PFSK-1 (cell line): ENCODE measurements at regions not wholly inside any gene's neighbourhood (a gene's known extent, or its start where the extent isn't known, plus 50 kb on each side); places are given as distances from the start of the nearest gene placed in this dataset.

ENCODE experiments used
- FOXP2 ChIP-seq: optimal IDR thresholded peaks from 2 replicates; pipeline ENCODE3; 2011; ENCODE audit warnings: borderline replicate concordance, control low read depth, inconsistent platforms; ENCODE audit not compliant: insufficient read depth; ENCODE audit errors: extremely low read length, extremely low read depth
- POLR2AphosphoS5 ChIP-seq: IDR thresholded peaks from 2 replicates; pipeline ENCODE4 v1.6.1; 2012; ENCODE audit warnings: low read depth, mild to moderate bottlenecking, control low read depth, low read length, moderate library complexity
- REST ChIP-seq, 2 experiments: IDR thresholded peaks; 2 replicates each; pipeline versions ENCODE4 v1.6.1 to v1.8.0; 2011 to 2012; ENCODE audit warnings: low read depth in 2 of 2, low read length in 2 of 2, control low read depth in 1 of 2, inconsistent platforms in 1 of 2, mild to moderate bottlenecking in 1 of 2, moderate library complexity in 1 of 2; ENCODE audit not compliant: insufficient read depth in 1 of 2
- SIN3A ChIP-seq: IDR thresholded peaks from 2 replicates; pipeline ENCODE4 v1.6.1; 2012; ENCODE audit warnings: mild to moderate bottlenecking, low read length, moderate library complexity, borderline replicate concordance; ENCODE audit not compliant: insufficient read depth
- TAF1 ChIP-seq: IDR thresholded peaks from 2 replicates; pipeline ENCODE4 v1.6.1; 2012; ENCODE audit warnings: low read length, control low read depth, borderline replicate concordance; ENCODE audit not compliant: insufficient read depth

- no peak for TF ChIP-seq TAF1
- TF ChIP-seq POLR2AphosphoS5 = no peak
- TF ChIP-seq REST (IDR thresholded peaks at IDR 0.05; ENCODE audit: insufficient read depth in 1 of 2, low read depth in 2 of 2, low read length in 2 of 2) = no peak
- TF ChIP-seq SIN3A = no peak
- no peak for TF ChIP-seq FOXP2
These were observed 1131.7 kb upstream of the LRRTM1 start for GRCh38 chr2:81436256-81436655.
